ENCODE measurements at regions not wholly inside any gene's neighbourhood (a gene's known extent, or its start where the extent isn't known, plus 50 kb on each side); places are given as distances from the start of the nearest gene placed in this dataset.

GRCh38 chr5:167574464-167574863 is 717.0 kb upstream of the WWC1 start:
- TF ChIP-seq POLR2AphosphoS5 (IDR thresholded peaks at IDR 0.05), result no peak
- no peak for TF ChIP-seq CTCF (IDR thresholded peaks at IDR 0.05 in 8 of 11, conservative IDR thresholded peaks at IDR 0.05 in 3 of 11)
- no peak for TF ChIP-seq POLR2A (IDR thresholded peaks at IDR 0.05)
- peaks cover 0 to 54% (median 13%) of the 10 kb centered on the region in 7 donors for H3K27me3 ChIP-seq (replicated peaks in 1 of 7)
- no peaks in the 10 kb centered on the region for H3K9me3 ChIP-seq
- H3K27ac ChIP-seq, result no peak overlapping the region
- H3K36me3 ChIP-seq, result no peaks in the 10 kb centered on the region
- 55 to 62% (median 57%) methylated on average over 7 of the region's 7 CpGs for WGBS, 5 donors
- intact Hi-C loops (cut with DNase I; ENCODE audit: low total_unique reads), result no loop called here
- no peak for DNase-seq
- H3K4me1 ChIP-seq, result peaks cover 0 to 12% (median 0%) of the 10 kb centered on the region in 6 donors
- no peak overlapping the region for H3K4me3 ChIP-seq

- no peaks in the 10 kb centered on the region for H3K36me3 ChIP-seq
- 78 to 94% (median 91%) methylated on average over 5 of the region's 5 CpGs for whole genome bisulfite sequencing, 5 donors
- H3K9me3 ChIP-seq, result no peaks in the 10 kb centered on the region
- DNase-seq, result no peak
- H3K27ac ChIP-seq, result no peak overlapping the region
- TF ChIP-seq CTCF (IDR thresholded peaks at IDR 0.05 in 8 of 11, conservative IDR thresholded peaks at IDR 0.05 in 3 of 11), result no peak
- TF ChIP-seq POLR2A (IDR thresholded peaks at IDR 0.05), result no peak
- no peak for TF ChIP-seq POLR2AphosphoS5 (IDR thresholded peaks at IDR 0.05)
- intact Hi-C loops (cut with DNase I; ENCODE audit: low total_unique reads), result no loop called here
- peaks cover 0 to 54% (median 13%) of the 10 kb centered on the region in 7 donors for H3K27me3 ChIP-seq (replicated peaks in 1 of 7)
- peaks cover 0 to 12% (median 0%) of the 10 kb centered on the region in 6 donors for H3K4me1 ChIP-seq
- H3K4me3 ChIP-seq, result no peak overlapping the region
These were observed 716.1 kb upstream of the WWC1 start for GRCh38 chr5:167575330-167575729.

- H3K27ac ChIP-seq, result no peak overlapping the region
- no peak for DNase-seq
- no peak overlapping the region for H3K4me3 ChIP-seq
- H3K4me1 ChIP-seq, result peaks cover 0 to 12% (median 0%) of the 10 kb centered on the region in 6 donors
- no peak for TF ChIP-seq CTCF (IDR thresholded peaks at IDR 0.05 in 8 of 11, conservative IDR thresholded peaks at IDR 0.05 in 3 of 11)
- no peak for TF ChIP-seq POLR2A (IDR thresholded peaks at IDR 0.05)
- no peak for TF ChIP-seq POLR2AphosphoS5 (IDR thresholded peaks at IDR 0.05)
- H3K36me3 ChIP-seq, result no peaks in the 10 kb centered on the region
- no peaks in the 10 kb centered on the region for H3K9me3 ChIP-seq
- WGBS, 5 donors, result 82 to 93% (median 87%) methylated on average over 2 of the region's 2 CpGs
- intact Hi-C loops (cut with DNase I; ENCODE audit: low total_unique reads), result no loop called here
- peaks cover 0 to 54% (median 13%) of the 10 kb centered on the region in 7 donors for H3K27me3 ChIP-seq (replicated peaks in 1 of 7)
These were observed 715.3 kb upstream of the WWC1 start for GRCh38 chr5:167576126-167576525.

GRCh38 chr5:167576897-167577296 is 714.5 kb upstream of the WWC1 start:
- Histone ChIP-seq H3K4me1 (peaks cover 0 to 12% (median 0%) of the 10 kb centered on the region in 6 donors), H3K4me3 (peak overlapping the region in 1 of 8 donors; percentile 8), H3K36me3 (no peaks in the 10 kb centered on the region), H3K27me3 (replicated peaks in 1 of 7) (peaks cover 0 to 54% (median 13%) of the 10 kb centered on the region in 7 donors), H3K9me3 (no peaks in the 10 kb centered on the region), H3K27ac (no peak overlapping the region)
- intact Hi-C loops (cut with DNase I; ENCODE audit: low total_unique reads), result no loop called here
- DNase-seq, result no peak
- WGBS, 5 donors, result 19 to 29% (median 24%) methylated on average over 4 of the region's 4 CpGs
- TF ChIP-seq POLR2A (IDR thresholded peaks at IDR 0.05), result no peak
- TF ChIP-seq POLR2AphosphoS5 (IDR thresholded peaks at IDR 0.05), result no peak
- TF ChIP-seq CTCF (IDR thresholded peaks at IDR 0.05 in 8 of 11, conservative IDR thresholded peaks at IDR 0.05 in 3 of 11), result no peak
